Upper lobe of right lung (tissue), 1 donor: ENCODE measurements at regions not wholly inside any gene's neighbourhood (a gene's known extent, or its start where the extent isn't known, plus 50 kb on each side); places are given as distances from the start of the nearest gene placed in this dataset.
"Not testable (repeated sequence)": the region's sequence is repeated elsewhere in the genome, so short reads cannot be mapped to it uniquely, and the experiment has no call there.

Experiments
- ATAC-seq: fragments of 200-7000 bp; cut with Tn5 transposase; one replicate; pipeline ENCODE4 v1.9.1; 2020; ENCODE audit warnings: mild to moderate bottlenecking, moderate library complexity
- DNase-seq: peaks from one replicate; pipeline ENCODE4 v3.0.0-alpha.2; 2020
- H3K27ac ChIP-seq: fragments of 200-600 bp; one replicate; pipeline ENCODE4 v1.8.0; 2022
- H3K27me3 ChIP-seq: fragments of 200-600 bp; one replicate; pipeline ENCODE4 v1.8.0; 2022; ENCODE audit warnings: mild to moderate bottlenecking
- H3K36me3 ChIP-seq: fragments of 200-600 bp; one replicate; pipeline ENCODE4 v1.8.0; 2022
- H3K4me1 ChIP-seq: fragments of 200-600 bp; one replicate; pipeline ENCODE4 v1.8.0; 2022
- H3K4me3 ChIP-seq: fragments of 200-600 bp; one replicate; pipeline ENCODE4 v1.8.0; 2022; ENCODE audit warnings: mild to moderate bottlenecking
- H3K9me3 ChIP-seq: fragments of 200-600 bp; one replicate; pipeline ENCODE4 v1.8.0; 2022
- CTCF ChIP-seq: fragments of 200-600 bp; IDR thresholded peaks from one replicate; pipeline ENCODE4 v1.8.0; 2022; ENCODE audit warnings: antibody characterized with exemption
- intact Hi-C: fragments of 100-400 bp; cut with DNase I; formaldehyde crosslinking; loops from one replicate; pipeline ENCODE4 v1.11.0; 2022
- donor health status: DM: no; HTN: yes; CAD: no; lungs with severe emphysema.

GRCh38 chr9:75491533-75491932 lies 398.9 kb upstream of the PCSK5 start:
- Histone ChIP-seq H3K36me3 (no peaks in the 10 kb centered on the region), H3K4me3 (no peak overlapping the region), H3K27me3 (no peaks in the 10 kb centered on the region), H3K27ac (no peak overlapping the region), H3K4me1 (no peaks in the 10 kb centered on the region), H3K9me3 (no peaks in the 10 kb centered on the region)
- no peak for ATAC-seq
- intact Hi-C loops, result no loop called here
- TF ChIP-seq CTCF, result no peak
- no peak for DNase-seq

- Histone ChIP-seq H3K27me3 (no peaks in the 10 kb centered on the region), H3K27ac (no peak overlapping the region), H3K36me3 (no peaks in the 10 kb centered on the region), H3K9me3 (no peaks in the 10 kb centered on the region), H3K4me1 (peaks cover 5% of the 10 kb centered on the region), H3K4me3 (no peak overlapping the region)
- intact Hi-C loops, result no loop called here
- no peak for DNase-seq
- TF ChIP-seq CTCF, result no peak
- ATAC-seq, result peak; percentile 42
Observed at GRCh38 chr9:75499812-75500211, 390.7 kb upstream of the PCSK5 start.

- DNase-seq (no peak), ATAC-seq (peak; percentile 50)
- no peaks in the 10 kb centered on the region for H3K36me3 ChIP-seq
- H3K27me3 ChIP-seq, result no peaks in the 10 kb centered on the region
- H3K4me3 ChIP-seq, result no peak overlapping the region
- intact Hi-C loops, result no loop called here
- no peak for TF ChIP-seq CTCF
- no peak overlapping the region for H3K27ac ChIP-seq
- no peaks in the 10 kb centered on the region for H3K9me3 ChIP-seq
- H3K4me1 ChIP-seq, result peaks cover 7% of the 10 kb centered on the region
Observed at GRCh38 chr9:75500479-75500878, 390.0 kb upstream of the PCSK5 start.

- H3K27ac ChIP-seq, intact Hi-C loops, H3K9me3 ChIP-seq, H3K36me3 ChIP-seq, H3K4me1 ChIP-seq, H3K4me3 ChIP-seq, H3K27me3 ChIP-seq, DNase-seq: not testable (repeated sequence)
- ATAC-seq, result peak; percentile 57
Observed at GRCh38 chr9:75500940-75501339, 389.5 kb upstream of the PCSK5 start.

- no peak for DNase-seq
- H3K27ac ChIP-seq, result no peak overlapping the region
- no peak overlapping the region for H3K4me3 ChIP-seq
- ATAC-seq, result peak; percentile 56
- H3K36me3 ChIP-seq, result no peaks in the 10 kb centered on the region
- H3K9me3 ChIP-seq, result no peaks in the 10 kb centered on the region
- no peaks in the 10 kb centered on the region for H3K27me3 ChIP-seq
- intact Hi-C loops, result no loop called here
- TF ChIP-seq CTCF, result no peak
- peaks cover 7% of the 10 kb centered on the region for H3K4me1 ChIP-seq
Observed at GRCh38 chr9:75504721-75505120, 385.8 kb upstream of the PCSK5 start.

- TF ChIP-seq CTCF, result no peak
- Histone ChIP-seq H3K27me3 (no peaks in the 10 kb centered on the region), H3K9me3 (no peaks in the 10 kb centered on the region), H3K4me1 (peaks cover 7% of the 10 kb centered on the region), H3K4me3 (no peak overlapping the region), H3K36me3 (no peaks in the 10 kb centered on the region), H3K27ac (no peak overlapping the region)
- intact Hi-C loops, result no loop called here
- ATAC-seq (peak; percentile 69), DNase-seq (no peak)
Observed at GRCh38 chr9:75505654-75506053, 384.8 kb upstream of the PCSK5 start.
